IMR-90 (cell line): ENCODE measurements at regions not wholly inside any gene's neighbourhood (a gene's known extent, or its start where the extent isn't known, plus 50 kb on each side); places are given as distances from the start of the nearest gene placed in this dataset.

Experiments used
- ATAC-seq: fragments of 200-7000 bp; cut with Tn5 transposase; 2 replicates; pipeline ENCODE4 v1.9.1; 2020; ENCODE audit warnings: low read depth, mild to moderate bottlenecking, moderate library complexity
- BruUV-seq: library from RNA; stranded (reverse); fragments of 400-500 nt; replicated peaks from 2 replicates; lab custom pipeline; 2021; lab: Mats Ljungman, UMichigan
- CTCF ChIA-PET: fragments of 300-600 bp; formaldehyde crosslinking; extraction: SDS; loops from one replicate; lab custom pipeline; 2021; ENCODE audit warnings: antibody characterized with exemption; lab: Yijun Ruan, JAX
- POLR2A ChIA-PET: fragments of 300-600 bp; sonication (Branson Sonifier 250); formaldehyde crosslinking; loops from one replicate; lab custom pipeline; 2022; ENCODE audit warnings: antibody characterized with exemption; ENCODE audit not compliant: unreplicated experiment; lab: Charles Lee
- DNase-seq: peaks from one replicate; pipeline ENCODE4 v3.0.0; 2013
- H2AFZ ChIP-seq: replicated peaks from 2 replicates; pipeline ENCODE3; 2013; ENCODE audit warnings: low read length, mild to moderate bottlenecking; ENCODE audit not compliant: poor library complexity
- H2AK5ac ChIP-seq: 2 replicates; pipeline ENCODE4 v1.6.1; 2013; ENCODE audit warnings: low read depth, low read length, inconsistent platforms
- H2AK9ac ChIP-seq: replicated peaks from 2 replicates; pipeline ENCODE3; 2013; ENCODE audit warnings: mild to moderate bottlenecking, low read depth, low read length, moderate library complexity; ENCODE audit not compliant: poor library complexity
- H2BK120ac ChIP-seq: 2 replicates; pipeline ENCODE4 v1.6.1; 2013; ENCODE audit warnings: low read depth, low read length, inconsistent platforms
- H2BK15ac ChIP-seq: 3 replicates; pipeline ENCODE4 v1.6.1; 2013; ENCODE audit warnings: low read depth, low read length, inconsistent platforms
- H2BK20ac ChIP-seq: 2 replicates; pipeline ENCODE4 v1.6.1; 2013; ENCODE audit warnings: low read depth, mild to moderate bottlenecking, inconsistent platforms, low read length, moderate library complexity
- H2BK5ac ChIP-seq: 2 replicates; pipeline ENCODE4 v1.6.1; 2013; ENCODE audit warnings: mild to moderate bottlenecking, low read depth, low read length, inconsistent platforms; ENCODE audit not compliant: poor library complexity, severe bottlenecking
- H3K14ac ChIP-seq: replicated peaks from 2 replicates; pipeline ENCODE4 v1.6.1; 2013; ENCODE audit warnings: low read depth, low read length, inconsistent platforms
- H3K18ac ChIP-seq: 2 replicates; pipeline ENCODE4 v1.6.1; 2013; ENCODE audit warnings: low read depth, low read length, control low read depth
- H3K23ac ChIP-seq: 2 replicates; pipeline ENCODE4 v1.6.1; 2013; ENCODE audit warnings: low read depth, low read length, inconsistent platforms
- H3K27ac ChIP-seq: 2 replicates; pipeline ENCODE4 v1.5.1; 2013; ENCODE audit warnings: mild to moderate bottlenecking, control low read depth, low read length; ENCODE audit not compliant: insufficient read depth
- H3K27me3 ChIP-seq: 2 replicates; pipeline ENCODE4 v1.6.1; 2013; ENCODE audit warnings: low read length; ENCODE audit not compliant: control insufficient read depth, insufficient read depth
- H3K36me3 ChIP-seq: 2 replicates; pipeline ENCODE4 v1.6.1; 2013; ENCODE audit warnings: low read length, mixed read lengths; ENCODE audit not compliant: control insufficient read depth, insufficient read depth
- H3K4ac ChIP-seq: 2 replicates; pipeline ENCODE4 v1.6.1; 2013; ENCODE audit warnings: low read depth, low read length, inconsistent platforms
- H3K4me1 ChIP-seq: 2 replicates; pipeline ENCODE4 v1.6.1; 2013; ENCODE audit warnings: low read length, mixed read lengths; ENCODE audit not compliant: control insufficient read depth, insufficient read depth
- H3K4me2 ChIP-seq: 2 replicates; pipeline ENCODE4 v1.6.1; 2013; ENCODE audit warnings: low read depth, mild to moderate bottlenecking, control low read depth, low read length, moderate library complexity
- H3K4me3 ChIP-seq: 2 replicates; pipeline ENCODE4 v1.5.1; 2013; ENCODE audit warnings: low read depth, mild to moderate bottlenecking, control low read depth, low read length, moderate library complexity; ENCODE audit not compliant: insufficient read depth
- H3K56ac ChIP-seq: 2 replicates; pipeline ENCODE4 v1.6.1; 2013; ENCODE audit warnings: low read length, inconsistent platforms; ENCODE audit not compliant: insufficient read depth; ENCODE audit errors: extremely low read depth
- H3K79me1 ChIP-seq, 2 experiments: 2 replicates each; pipeline ENCODE4 v1.6.1; 2013; ENCODE audit warnings: low read length in 2 of 2, inconsistent platforms in 1 of 2, low read depth in 1 of 2
- H3K9ac ChIP-seq: 2 replicates; pipeline ENCODE4 v1.6.1; 2013; ENCODE audit warnings: low read depth, low read length, control low read depth
- H3K9me1 ChIP-seq: 2 replicates; pipeline ENCODE4 v1.6.1; 2013; ENCODE audit warnings: low read length, inconsistent platforms; ENCODE audit not compliant: insufficient read depth
- H3K9me3 ChIP-seq: 2 replicates; pipeline ENCODE4 v1.6.1; 2013; ENCODE audit warnings: low read length; ENCODE audit not compliant: control insufficient read depth, insufficient read depth
- H4K20me1 ChIP-seq: 2 replicates; pipeline ENCODE4 v1.6.1; 2013; ENCODE audit warnings: low read length, inconsistent platforms; ENCODE audit not compliant: insufficient read depth
- H4K5ac ChIP-seq: 2 replicates; pipeline ENCODE4 v1.6.1; 2013; ENCODE audit warnings: mild to moderate bottlenecking, low read depth, low read length, control low read depth
- H4K8ac ChIP-seq, 2 experiments: 2 replicates each; pipeline ENCODE4 v1.6.1; 2013; ENCODE audit warnings: low read depth in 2 of 2, low read length in 2 of 2, control low read depth in 1 of 2, inconsistent platforms in 1 of 2
- H4K91ac ChIP-seq: 2 replicates; pipeline ENCODE4 v1.6.1; 2013; ENCODE audit warnings: low read depth, low read length, inconsistent platforms; ENCODE audit not compliant: insufficient read depth
- CTCF ChIP-seq: conservative IDR thresholded peaks from 2 replicates; pipeline ENCODE4 v1.5.1; 2012; ENCODE audit warnings: mild to moderate bottlenecking, low read depth, low read length, improper control_type of control experiment
- FOS ChIP-seq: fragments of 150-350 bp; IDR thresholded peaks from 2 replicates; pipeline ENCODE4 v1.6.1; 2016; ENCODE audit warnings: low read depth, low read length
- WGBS, 2 experiments: methylation state at CpG; one replicate each; pipeline versions ENCODE4 v1.1.5 to v1.1.7; 2013; ENCODE audit warnings: missing lambda C conversion rate in 2 of 2; ENCODE audit not compliant: insufficient read length in 1 of 2; ENCODE audit errors: extremely low coverage in 2 of 2; 5-methylcytosine and 5-hydroxymethylcytosine counted together
- dilution Hi-C: fragments of 300-500 bp; cut with HindIII; formaldehyde crosslinking; loops from one replicate; pipeline ENCODE4 v1.14.3; 2018; ENCODE audit warnings: low sequenced_read_pairs; ENCODE audit not compliant: unreplicated experiment
- in situ Hi-C: fragments of 300-500 bp; cut with MboI; formaldehyde crosslinking; loops from 3 replicates; pipeline ENCODE4 v1.14.3; 2019; ENCODE audit warnings: low sequenced_read_pairs, inconsistent platforms, mixed read lengths
- intact Hi-C: fragments of 100-400 bp; cut with micrococcal nuclease; formaldehyde crosslinking; loops from 2 replicates; pipeline ENCODE4 v1.10.0; 2022

- no peak overlapping the region for H3K56ac ChIP-seq
- H4K5ac ChIP-seq: no peak overlapping the region
- intact Hi-C loops (no loop called here), in situ Hi-C loops (no loop called here), dilution Hi-C loops (no loop called here)
- no peaks in the 10 kb centered on the region for H3K4me1 ChIP-seq
- no peak overlapping the region for H2BK20ac ChIP-seq
- H2AFZ ChIP-seq: no peak overlapping the region
- no peak overlapping the region for H3K18ac ChIP-seq
- no peak overlapping the region for H4K91ac ChIP-seq
- WGBS, 2 experiments: 61% methylated on average over 3 of the region's 4 CpGs; no CpG with 5 or more reads in 1 of the 2 experiments
- BruUV-seq: no TSS peak
- H3K4ac ChIP-seq: no peak overlapping the region
- H2BK120ac ChIP-seq: no peak overlapping the region
- no peak overlapping the region for H3K14ac ChIP-seq
- no peak overlapping the region for H3K4me3 ChIP-seq
- ATAC-seq (no peak), DNase-seq (no peak)
- no peaks in the 10 kb centered on the region for H3K36me3 ChIP-seq
- ChIA-PET POLR2A (no interaction called here), CTCF (no interaction called here)
- no peak overlapping the region for H4K8ac ChIP-seq
- H3K9me1 ChIP-seq: no peaks in the 10 kb centered on the region
- H3K79me1 ChIP-seq: no peaks in the 10 kb centered on the region
- H3K9me3 ChIP-seq: no peaks in the 10 kb centered on the region
- H4K20me1 ChIP-seq: no peaks in the 10 kb centered on the region
- H3K4me2 ChIP-seq: no peak overlapping the region
- TF ChIP-seq FOS (no peak), CTCF (no peak)
- H2BK5ac ChIP-seq: no peak overlapping the region
- H2BK15ac ChIP-seq: no peak overlapping the region
- no peak overlapping the region for H3K23ac ChIP-seq
- H3K9ac ChIP-seq: no peak overlapping the region
- no peak overlapping the region for H2AK9ac ChIP-seq
- no peak overlapping the region for H3K27ac ChIP-seq
- no peak overlapping the region for H2AK5ac ChIP-seq
- H3K27me3 ChIP-seq: no peaks in the 10 kb centered on the region
These were observed 179.7 kb upstream of the DAB2 start for GRCh38 chr5:39604491-39604890.
